CD4-positive, alpha-beta T cell treated with Interferon alpha-2 for 1 hour (primary cell): ENCODE measurements at regions not wholly inside any gene's neighbourhood (a gene's known extent, or its start where the extent isn't known, plus 50 kb on each side); places are given as distances from the start of the nearest gene placed in this dataset.

Source experiments
- DNase-seq, 2 donors: peaks; one replicate each; pipeline ENCODE4 v3.0.0-alpha.2; 2020 to 2022

- no peak for DNase-seq
These were observed 457.9 kb downstream of the PIK3C3 start for GRCh38 chr18:42412896-42413295.

- no peak for DNase-seq
These were observed 458.8 kb downstream of the PIK3C3 start for GRCh38 chr18:42413870-42414269.

DNA sequence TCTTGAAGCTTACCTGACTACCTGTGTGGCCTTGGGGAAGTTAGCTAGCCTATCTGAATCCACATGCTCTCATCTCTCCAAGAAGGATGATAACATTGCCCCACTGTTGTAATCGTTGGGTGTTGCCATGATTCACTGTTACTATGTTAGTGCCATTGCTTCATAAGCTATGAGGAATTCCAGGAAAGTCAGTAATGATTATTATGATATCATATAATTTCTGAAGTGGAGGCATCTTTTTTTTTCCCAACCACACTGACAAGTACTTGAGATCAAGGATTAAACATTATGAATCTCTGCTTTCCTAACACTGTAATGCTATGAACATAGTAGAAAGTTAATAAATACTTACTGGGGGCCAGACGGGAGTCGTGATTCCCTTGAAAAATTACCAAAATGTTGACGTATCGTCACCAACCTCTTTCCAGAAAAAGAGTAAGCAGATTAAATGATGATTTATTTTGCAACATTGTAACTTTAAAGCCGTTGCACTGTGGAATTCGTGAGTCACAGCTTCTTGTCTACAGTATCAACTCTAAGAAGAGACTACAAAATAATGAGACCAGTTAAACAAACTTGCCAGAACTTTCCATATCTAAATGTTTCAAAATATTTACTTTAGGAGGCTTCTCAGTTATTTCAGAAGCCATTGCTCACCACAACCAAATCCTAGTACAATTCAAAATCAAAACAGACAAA is 459.9 kb downstream of the PIK3C3 start:
- DNase-seq, result no peak

GRCh38 chr18:42417189-42417588 is 462.2 kb downstream of the PIK3C3 start:
- no peak for DNase-seq

DNA sequence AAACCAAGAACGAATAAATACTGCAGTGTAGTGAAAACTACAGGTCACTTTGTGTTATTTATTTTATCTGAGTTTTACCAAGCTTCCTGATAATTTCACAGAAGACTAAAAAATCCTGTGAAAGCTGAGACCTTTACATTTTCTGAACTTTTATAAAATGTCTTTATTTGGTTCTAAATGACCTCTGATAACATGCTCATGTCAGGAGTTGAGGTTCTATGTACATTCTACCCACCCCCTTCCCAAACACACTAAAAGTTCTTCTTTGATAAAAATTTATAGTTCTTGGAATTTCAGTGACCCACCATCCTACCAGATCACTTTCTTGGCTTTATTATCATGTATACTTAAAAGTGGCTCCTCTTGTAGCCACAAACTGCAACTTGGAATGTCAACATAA is 463.1 kb downstream of the PIK3C3 start:
- no peak for DNase-seq

- no peak for DNase-seq
These were observed 470.0 kb downstream of the PIK3C3 start for GRCh38 chr18:42425025-42425424.

DNA sequence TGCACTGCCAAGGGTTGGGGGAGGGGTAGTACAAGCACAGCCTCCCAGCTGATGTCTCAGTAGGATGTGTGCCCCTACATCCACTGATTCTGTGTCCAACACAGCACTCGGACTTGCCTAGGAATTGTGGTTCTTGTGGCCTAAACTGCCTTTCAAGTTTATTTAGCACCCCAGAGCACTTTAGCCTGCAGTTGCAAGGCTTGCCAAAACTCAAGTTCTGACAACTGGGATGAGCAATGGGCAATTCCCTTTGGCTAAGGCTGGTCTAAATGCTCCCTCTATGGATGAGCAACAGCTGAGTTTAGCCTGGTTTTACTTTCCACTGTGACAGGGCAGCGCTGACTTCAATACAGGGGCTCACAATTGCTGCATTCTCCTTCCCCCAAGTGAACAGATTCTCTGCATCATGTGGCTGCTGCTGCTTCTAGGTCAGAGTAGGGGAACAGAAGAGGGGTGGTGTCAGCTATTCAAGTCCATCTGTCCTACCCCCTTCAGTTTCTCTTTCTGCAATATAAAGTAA is 471.5 kb downstream of the PIK3C3 start:
- DNase-seq, result no peak

- no peak for DNase-seq
These were observed 474.2 kb downstream of the PIK3C3 start for GRCh38 chr18:42429196-42429595.

DNA sequence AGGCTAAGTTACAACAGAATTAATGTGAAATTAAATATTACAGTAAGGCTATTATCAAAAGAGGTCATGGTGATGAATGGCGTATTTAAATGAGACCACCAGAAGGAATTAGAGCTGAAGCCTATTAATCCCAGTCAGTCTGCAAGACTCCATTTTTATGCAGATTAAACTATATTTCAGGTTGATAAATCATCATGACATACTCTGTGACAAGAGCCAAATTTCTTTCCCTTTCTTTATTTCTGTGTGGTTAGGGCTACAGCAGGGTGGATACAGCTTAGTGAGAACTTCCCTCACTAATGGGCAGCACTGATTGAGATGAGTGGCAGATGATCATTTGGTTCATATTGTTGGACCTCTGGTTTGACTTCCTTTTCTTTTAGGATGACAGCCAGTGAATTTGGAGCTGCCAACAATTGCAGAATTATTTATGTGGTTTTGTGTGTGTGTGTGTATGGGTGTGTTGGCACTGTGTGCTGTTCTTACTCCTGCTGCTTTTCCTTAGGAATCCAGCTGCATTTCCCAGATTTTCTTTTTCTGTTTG is 481.3 kb downstream of the PIK3C3 start:
- no peak for DNase-seq

DNA sequence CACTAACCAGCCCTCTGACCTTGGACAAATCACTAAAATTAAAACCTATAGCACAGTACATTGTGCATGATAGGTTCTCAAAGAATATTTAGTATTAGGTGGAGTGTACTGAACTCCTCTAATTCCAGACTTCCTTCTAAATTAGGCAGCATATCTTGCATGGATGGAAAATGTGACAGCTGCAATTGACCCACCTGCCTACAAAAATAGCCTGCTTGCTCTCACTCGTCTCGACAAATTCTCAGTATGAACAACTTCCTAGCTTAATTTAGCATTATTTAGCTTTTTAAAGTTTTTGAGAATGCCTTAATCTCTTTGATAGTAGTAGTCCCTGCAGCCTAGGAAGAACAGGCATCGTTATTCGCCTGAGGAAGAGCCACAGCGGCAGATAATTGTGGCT is 482.0 kb downstream of the PIK3C3 start:
- no peak for DNase-seq

GRCh38 chr18:42437646-42438045 is 482.6 kb downstream of the PIK3C3 start:
- no peak for DNase-seq

GRCh38 chr18:42442656-42443055 is 487.6 kb downstream of the PIK3C3 start:
- DNase-seq, result no peak

GRCh38 chr18:42444349-42444748 is 489.3 kb downstream of the PIK3C3 start:
- no peak for DNase-seq

DNA sequence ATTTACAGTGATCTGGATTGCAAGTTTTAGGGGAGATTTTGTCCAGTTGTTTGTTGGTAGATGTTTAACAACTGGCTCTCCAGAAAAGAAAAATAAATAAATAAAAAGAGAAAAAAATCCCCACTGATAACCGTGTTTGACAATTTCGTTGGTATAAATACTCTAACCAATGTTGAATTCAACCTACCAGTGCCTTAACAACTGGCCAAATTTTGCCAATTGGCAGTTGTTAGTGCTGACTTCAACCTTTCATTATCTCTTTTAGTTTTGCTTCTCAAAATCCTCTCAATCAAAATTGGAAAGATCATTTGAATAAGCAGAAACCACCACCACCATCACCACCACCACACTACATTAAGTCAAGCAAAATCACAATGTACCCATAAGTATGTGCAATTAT is 490.3 kb downstream of the PIK3C3 start:
- no peak for DNase-seq

- DNase-seq, result no peak
These were observed 491.2 kb downstream of the PIK3C3 start for GRCh38 chr18:42446195-42446594.

DNA sequence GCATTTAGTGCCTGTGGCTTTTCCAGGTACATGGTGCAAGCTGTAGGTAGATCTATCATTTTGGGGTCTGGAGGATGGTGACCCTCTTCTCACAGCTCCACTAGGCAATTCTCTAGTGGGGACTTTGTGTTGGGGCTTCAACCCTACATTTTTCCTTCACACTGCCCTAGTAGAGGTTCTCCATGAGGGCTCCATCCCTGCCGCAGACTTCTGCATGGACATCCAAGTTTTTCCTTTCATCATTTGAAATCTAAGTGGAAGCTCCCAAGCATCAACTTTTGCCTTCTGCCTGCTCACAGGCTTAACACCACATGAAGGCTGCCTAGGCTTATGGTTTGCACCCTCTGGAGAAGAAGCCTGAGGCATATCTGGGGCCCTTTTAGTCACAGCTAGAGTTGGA is 492.7 kb downstream of the PIK3C3 start:
- DNase-seq, result no peak

- no peak for DNase-seq
These were observed 503.2 kb downstream of the PIK3C3 start for GRCh38 chr18:42458226-42458625.

GRCh38 chr18:42459873-42460272 is 504.8 kb downstream of the PIK3C3 start:
- DNase-seq, result no peak

DNA sequence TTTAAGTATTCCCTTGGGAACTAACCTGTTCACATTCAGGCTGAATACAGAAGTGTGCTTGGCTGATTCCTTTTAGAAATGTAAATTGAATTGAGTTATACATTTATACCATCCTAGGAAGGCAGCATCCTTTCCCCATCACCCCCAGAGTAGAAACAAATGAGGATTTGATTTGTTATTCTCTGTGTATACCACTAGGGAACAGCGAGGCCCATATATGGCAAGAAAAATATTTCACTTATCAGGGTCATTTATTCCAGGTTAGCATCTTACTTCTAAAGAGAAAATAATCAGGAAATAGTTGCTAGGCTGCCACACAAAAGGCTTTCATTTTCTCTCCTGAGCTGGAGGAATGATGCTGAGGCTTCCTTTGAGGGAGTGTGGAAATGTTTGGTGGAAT is 516.9 kb downstream of the PIK3C3 start:
- DNase-seq, result no peak

DNA sequence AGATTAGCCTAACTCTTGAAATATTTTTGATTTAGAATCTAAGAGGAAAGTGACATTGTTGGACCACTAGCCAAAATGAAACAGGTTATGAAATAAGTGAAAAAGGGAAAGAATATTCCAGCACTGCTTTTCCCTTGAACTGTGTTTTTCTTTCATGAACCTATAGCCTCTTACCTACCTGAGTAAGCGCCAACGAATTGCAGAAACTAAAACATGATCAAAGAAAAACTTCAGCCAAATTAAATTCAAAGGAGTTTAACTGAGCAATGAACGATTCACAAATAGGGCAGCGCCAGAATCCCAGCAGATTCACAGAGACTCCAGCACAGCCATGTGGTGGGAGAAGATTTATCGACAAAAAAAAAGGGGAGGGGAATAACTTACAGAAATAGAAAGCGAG is 518.6 kb downstream of the PIK3C3 start:
- no peak for DNase-seq

DNA sequence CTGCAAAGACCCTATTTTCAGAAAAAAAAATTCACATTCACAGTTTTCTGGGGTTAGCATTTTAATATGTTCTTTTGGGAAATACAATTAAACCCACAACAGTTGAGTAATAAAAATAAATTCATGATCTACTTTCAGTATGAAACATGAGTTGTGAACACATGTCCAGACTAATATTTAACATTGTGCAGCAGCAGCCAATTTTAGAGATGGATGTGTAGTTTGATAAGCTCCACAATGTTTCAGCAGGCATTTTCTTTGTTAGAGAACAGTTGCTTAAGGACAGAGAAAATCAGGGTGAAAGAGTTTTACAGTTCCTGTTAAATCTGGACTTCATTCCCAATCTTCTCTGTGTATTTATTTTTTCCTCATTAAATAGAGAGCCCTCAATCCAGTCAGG is 519.5 kb downstream of the PIK3C3 start:
- DNase-seq, result no peak

DNA sequence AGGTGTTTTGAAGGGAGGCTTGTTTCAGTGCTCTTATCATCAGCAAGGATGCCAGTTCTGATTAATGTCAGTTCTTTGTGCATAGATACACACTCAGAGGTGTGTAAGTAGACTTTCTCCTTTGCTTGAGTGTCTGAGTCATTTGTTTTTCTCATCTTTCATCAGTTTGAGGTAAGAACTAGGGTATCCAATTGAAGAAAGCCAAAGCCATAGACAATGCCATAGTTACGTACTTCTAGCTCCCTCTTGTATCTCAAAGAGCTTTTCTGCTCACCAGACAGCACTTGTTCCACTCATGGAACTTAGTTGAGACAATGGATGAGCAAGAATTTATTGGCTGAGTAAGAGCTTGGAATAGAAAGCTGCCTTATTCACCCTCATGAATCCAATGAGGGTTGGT is 520.1 kb downstream of the PIK3C3 start:
- DNase-seq, result no peak

DNA sequence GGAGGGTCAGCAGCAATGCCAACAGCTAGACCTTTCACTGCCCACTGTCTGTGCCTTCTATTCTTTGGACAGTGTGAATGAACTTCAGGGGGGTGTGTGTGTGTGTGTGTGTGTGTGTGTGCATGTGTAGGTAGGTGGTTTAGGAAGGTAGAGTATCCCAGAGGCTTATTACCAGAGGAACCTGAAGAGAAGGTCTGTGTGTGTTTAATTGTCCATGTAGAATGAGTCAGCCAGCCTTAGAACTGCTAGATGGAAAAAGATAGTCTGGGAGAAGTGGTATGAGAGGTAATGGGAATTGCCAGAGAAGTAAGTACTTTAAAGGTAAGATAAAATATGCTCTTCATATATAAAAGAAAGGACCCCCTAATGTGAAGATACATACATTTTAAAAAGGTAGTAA is 522.2 kb downstream of the PIK3C3 start:
- DNase-seq, result no peak

- DNase-seq, result no peak
These were observed 525.4 kb downstream of the PIK3C3 start for GRCh38 chr18:42480441-42480840.

GRCh38 chr18:42484648-42485047 is 529.6 kb downstream of the PIK3C3 start:
- no peak for DNase-seq
